Embryonic facial prominence (tissue), 1 donor: ENCODE measurements at regions not wholly inside any gene's neighbourhood (a gene's known extent, or its start where the extent isn't known, plus 50 kb on each side); places are given as distances from the start of the nearest gene placed in this dataset.

Experiments used
- DNase-seq: peaks from one replicate; pipeline ENCODE4 v3.0.0-alpha.2; 2016; ENCODE audit errors: extremely low spot score

DNA sequence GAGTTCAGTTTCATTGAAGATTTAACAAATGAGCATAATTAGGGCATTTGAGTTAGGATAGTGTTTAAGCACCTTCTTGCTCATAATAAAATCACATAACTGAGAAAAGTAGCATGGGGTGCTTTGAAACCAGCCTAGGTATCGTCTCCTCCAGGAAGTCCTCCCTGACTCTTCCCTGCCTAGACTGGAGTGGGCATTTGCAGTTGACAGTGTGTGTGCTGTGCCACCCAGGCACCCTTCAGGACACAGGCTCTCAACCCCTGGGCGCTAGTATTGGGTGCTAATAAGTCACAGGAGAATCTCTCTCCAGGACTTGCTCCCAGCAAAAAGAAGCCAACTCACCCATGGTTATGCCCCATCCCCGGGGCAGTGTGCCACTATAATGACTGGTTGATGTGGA is 584.1 kb downstream of the INSC start:
- DNase-seq = no peak

DNA sequence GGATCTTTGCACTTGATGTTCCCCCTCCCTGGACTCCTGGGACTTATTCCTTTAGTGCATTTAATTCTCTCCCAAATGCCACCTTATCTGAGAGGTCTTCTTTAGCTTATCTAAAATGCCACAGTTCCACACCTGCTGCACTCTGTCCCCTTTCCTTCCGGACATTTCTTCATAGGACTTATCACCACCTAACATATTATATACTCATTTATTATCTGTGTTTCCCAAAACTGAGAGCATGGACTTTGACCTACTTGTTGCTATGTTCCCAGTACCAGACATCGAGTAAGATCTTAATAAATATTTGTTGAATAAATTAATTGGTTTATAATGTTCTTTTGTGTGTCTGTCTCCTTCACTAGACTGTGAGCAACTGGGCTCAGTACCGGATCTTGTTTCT is 585.3 kb downstream of the INSC start:
- DNase-seq = no peak

DNA sequence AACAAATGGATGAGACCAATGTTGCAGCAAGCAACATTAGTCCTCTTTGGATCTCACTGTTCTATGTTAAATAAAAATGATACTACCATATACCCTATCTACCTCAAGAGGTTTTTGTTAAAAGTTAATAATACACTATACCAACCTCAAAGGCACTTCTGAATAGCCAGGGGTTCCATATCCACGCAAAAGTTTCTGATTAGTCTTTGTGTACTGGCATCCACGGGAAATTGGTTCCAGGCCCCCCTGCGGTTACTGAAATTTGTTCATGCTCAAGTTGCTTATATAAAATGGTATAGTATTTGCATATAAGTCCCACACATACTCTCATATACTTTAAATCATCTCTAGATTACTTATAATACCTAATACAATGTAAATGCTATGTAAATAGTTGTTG is 585.7 kb downstream of the INSC start:
- DNase-seq = no peak

DNA sequence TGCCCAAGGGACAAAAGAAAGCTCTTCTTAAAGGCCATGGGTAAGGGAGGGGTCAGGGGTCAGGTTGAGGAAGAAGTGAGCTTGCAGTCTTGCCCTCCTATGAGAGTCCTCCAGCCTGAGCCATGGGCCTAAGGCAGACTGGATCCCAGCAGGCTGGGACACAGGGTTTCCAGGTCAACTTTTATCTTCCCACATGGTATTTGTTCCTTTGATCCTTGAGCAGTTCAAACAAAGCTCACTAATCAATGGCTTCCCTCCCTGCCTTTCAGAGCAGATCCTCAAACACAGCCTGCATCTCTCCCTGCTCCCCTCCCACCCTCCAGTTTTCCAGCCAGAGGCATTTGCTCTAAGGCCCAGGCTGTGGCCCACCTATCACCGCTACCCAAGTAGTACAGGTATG is 589.3 kb downstream of the INSC start:
- DNase-seq = no peak

DNA sequence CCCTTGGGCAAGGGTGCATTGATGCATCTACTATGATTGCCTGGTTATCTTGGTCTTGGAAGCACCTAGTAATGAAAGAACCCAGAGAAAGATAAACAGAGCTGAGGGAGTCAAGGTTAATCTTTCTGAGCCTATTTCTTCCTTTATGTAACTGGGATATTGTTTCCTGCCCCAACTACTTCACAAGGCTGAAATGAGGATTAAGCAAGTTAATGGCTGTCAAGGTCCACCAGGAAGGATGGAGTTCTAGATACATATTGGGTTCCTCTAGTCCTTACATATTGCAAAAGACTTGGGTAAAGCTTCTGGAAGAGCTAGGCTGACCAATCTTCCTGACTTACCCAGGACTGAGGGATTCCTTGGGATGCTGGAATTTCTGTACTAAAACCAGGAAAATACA is 589.8 kb downstream of the INSC start:
- DNase-seq = no peak

DNA sequence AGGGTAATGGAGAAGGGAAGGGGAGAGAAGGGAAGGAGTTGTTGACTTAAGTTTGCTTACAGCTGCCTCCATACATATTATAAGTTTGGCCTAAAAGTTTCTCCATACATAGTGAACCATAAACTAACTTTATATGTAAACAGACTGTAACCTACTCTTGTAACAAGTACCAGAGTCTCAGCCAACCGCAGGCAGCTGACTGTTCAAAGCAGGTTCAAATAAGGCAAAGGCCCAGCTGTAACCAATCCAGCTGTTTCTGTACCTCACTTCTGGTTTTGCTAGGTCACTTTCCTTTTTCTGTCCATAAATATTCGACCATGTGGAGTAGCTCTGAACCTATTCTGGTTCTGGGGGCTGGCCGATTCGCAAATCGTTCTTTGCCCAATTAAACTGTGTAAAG is 591.2 kb downstream of the INSC start:
- DNase-seq = no peak

DNA sequence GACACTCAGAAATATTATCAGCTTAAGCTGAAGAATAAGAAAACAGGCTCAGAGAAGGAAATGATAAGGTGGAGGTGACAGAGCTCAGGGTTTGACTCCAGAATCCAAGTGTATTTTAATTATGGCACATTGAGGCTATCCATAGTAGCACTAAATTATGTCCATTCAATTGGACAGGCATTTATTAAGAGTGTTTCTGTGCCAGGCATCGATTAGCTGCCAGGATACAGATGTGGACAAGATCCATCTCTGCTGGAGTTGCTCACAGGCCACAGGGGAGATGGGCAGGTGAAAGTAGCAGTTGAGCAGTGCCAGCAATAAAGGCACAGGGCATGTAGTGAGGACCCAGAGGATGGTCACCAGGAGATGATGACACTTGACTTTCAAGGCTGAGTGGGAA is 592.5 kb downstream of the INSC start:
- no peak for DNase-seq

DNA sequence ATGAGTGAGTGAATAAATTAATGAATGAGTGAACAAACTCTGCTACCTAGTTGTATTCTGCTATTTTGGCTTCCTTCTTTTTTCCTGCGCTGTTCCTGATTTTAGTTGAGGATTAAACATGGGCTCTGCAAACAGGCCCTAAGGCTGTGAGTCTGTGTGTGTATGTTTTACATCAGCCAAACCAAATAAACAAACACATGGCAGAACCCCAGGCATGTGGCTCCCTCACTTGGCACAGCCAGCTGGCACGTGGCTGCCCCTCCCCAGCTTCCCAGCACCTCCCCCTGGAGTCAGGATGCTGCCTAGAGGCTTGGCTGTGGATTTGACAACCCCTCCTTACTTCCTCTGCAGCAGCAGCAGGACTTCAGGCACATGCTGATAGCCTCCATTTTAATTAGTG is 593.2 kb downstream of the INSC start:
- DNase-seq = peak; percentile 60

DNA sequence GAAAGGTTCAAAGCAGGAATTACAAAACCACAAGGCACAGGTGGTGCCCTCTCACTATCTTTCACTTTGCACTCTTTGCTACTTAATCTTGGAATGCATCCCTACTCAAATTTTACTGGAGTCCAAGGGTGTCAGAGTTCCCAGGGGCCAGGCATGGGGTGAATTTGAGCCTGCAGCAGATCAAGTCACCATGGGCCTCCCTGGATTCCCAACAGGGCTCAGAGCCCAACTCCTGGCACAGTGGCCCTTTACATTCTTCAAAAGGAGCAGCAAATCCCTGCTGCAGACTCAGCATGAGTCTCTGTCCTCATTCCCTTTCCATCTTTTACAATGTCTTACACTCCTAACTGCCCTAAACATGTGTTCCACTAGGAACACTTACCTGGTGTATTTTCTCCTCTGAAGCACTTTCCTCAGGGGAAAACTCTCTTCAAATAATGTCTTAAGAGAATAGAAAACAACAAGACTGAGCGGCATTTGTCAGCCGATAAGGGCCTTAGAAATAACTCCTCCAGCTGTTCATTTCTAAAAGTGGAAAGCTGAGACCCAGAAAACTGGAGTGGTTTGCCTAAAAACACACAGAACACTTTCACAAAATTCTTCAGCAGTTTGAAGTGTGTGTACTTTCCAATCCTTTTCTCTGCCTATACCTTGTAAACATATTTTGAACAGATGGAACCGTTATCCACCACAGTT is 596.0 kb downstream of the INSC start:
- DNase-seq = no peak

DNA sequence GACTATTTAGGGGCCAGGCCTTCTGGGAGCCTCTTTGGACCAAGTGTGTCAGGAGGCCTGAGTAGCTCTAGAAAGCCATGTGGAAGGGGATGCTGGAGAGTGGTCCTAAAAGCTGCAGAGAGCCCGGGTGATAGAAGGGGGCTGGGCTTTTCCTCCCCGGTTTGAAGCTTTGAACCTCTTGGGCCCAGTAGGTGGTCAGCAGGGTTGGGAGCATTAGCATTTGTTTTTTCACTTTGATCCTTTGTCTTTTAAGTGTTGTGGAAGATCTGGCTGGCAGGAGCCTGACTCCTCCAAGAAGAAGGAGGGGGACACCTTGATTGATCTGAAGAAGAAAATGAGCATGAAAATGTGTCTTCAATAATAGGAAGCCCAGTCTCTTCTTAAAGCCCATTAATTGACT is 596.6 kb downstream of the INSC start:
- DNase-seq = no peak

DNA sequence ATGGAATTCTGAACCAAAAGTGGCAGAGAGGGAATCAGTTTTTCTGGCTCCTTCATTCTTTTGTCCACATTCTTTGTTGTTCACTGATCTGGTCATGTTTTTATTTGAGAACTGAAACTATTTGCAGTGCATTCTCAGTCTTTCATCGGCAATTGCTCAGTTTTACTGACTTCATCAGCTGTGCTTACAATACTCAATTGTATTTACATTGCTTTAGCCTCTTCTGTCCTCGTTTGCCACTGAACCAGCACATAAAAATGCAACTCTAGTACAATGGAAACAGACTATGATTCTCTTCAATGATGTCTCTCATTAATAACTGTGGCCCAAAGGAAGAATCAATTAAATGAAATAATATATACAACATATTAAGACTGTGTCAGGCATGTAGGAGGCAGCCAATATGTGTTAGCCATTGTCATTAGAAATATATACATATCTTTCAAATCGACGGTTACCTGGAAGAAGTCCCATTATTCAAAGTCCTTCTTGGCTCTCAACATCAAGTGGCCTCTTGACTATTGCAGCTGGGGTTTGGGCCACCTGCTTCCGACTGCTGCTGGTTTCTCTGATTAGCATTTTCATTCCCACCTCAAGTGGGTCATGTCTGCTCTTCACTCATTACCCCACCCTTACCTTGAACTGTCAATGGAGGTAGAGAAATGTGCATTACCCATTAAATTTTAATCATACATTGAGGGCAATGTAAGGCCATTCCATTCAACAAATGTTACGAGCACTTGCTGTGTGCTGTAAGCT is 600.1 kb downstream of the INSC start:
- no peak for DNase-seq

DNA sequence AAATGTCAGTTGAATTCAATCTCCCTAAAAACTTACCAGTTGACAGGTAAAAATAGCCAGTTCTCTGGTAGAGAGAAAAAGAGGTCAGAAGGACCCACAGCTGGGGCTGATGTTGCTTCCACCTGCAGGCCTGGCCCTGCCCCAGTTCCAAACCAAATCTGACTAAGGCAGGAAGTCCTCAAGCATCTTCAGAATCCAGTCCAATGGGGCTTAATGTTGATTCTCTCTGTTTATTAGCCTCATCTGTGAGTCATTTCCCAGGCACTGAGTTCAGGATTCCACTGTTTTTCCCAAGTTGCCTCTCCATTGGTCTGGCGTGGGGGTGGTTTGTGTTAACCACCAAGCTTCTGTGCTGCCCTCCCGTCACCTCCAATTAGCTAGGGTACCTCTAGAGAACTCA is 601.8 kb downstream of the INSC start:
- DNase-seq = no peak

DNA sequence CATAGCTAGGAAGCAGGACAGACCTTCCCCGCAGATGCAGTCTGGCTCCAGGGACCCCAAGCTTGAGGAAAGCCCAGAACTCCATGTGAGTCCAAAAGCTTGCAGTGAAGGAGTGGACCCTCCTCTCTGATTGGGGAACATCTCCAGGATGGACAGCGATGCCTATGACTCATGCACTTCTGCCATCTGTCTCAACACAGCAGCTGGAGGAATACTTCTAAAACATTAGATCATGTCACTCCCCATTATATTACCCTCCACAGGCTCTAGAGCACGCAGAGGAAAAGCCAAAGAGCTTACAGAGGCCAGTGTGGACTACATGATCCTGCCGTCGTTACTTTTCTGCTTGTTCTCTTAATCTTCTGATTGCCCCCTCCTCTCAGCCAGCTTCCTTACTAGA is 605.7 kb downstream of the INSC start:
- DNase-seq = no peak

DNA sequence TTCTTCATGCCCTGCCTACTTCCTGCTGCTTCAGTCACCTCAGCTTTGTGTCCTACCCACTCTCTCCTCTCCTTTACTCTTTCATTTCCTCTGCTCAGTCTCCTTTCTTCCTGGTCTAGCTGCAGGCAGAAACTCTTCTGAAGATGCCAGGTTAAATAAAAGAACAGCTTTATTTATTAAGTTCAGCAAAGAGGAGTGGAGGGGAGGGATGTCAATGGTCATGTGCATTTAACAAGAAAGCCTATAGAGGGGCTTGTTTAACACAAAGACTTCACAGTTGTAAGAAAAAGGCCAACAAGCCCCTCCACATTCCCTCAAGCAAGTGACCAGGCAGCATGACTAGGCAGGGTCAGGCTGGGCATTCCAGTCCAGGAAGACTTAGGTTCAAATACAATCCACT is 609.2 kb downstream of the INSC start:
- no peak for DNase-seq

DNA sequence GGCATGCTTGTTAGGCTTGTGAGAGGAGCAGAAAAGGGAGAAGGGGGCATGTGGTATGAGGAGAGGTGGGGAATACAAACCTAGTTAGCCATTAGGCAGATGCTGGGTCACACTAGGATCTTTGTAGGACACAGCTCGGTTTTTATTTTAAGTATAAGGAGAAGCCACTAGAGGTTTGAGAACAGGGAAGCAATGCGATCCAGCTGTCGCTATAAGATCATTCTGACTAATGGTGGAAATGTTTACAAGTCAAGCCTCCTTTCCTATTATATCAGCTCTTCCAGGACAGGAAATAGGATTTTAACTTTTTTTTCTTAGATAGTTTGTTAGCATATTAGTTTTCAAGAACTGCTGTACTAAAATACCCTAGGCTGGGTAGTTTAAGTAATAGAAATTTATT is 609.9 kb downstream of the INSC start:
- no peak for DNase-seq

DNA sequence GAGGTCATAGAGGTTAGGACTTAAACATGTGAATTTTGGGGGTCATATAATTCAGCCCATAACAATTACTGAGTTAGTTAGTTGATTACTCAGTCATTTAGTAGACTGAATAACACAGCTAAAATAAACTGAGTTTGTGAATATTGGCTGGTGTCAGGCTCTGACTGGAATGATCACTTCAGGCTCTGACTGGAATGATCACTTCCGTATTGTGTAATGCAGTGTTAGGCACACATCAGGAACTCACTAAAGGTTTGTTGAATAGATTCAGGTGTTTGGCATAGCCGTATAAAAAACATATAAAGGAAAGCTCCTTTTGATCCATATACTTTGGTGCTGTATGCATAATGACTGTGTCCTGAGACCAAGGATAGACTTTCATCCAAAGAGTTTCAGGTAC is 610.5 kb downstream of the INSC start:
- no peak for DNase-seq

DNA sequence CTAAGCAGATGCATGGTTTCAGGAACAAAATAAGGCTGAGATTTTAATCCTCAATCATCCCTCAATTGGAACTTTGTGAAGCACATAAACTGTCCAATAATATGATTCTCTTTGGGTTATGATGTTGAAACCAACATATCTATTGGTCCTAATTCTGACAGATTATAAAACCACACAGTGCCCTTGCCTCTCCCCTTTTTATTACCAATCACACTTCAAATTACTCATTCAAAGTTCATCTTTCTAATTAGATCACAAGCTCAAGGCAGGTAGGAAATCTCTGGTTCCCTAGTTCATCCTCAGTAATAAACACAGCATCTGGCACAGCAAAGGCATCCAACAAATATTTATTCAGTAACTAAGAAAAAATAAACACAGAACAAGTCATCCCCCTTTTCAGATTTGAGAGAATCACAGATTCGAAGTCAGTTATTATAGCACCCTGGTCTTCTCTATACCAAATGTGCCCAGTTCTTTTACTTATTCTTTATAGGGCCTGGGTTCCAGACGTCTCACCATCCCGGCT is 611.6 kb downstream of the INSC start:
- DNase-seq = no peak

DNA sequence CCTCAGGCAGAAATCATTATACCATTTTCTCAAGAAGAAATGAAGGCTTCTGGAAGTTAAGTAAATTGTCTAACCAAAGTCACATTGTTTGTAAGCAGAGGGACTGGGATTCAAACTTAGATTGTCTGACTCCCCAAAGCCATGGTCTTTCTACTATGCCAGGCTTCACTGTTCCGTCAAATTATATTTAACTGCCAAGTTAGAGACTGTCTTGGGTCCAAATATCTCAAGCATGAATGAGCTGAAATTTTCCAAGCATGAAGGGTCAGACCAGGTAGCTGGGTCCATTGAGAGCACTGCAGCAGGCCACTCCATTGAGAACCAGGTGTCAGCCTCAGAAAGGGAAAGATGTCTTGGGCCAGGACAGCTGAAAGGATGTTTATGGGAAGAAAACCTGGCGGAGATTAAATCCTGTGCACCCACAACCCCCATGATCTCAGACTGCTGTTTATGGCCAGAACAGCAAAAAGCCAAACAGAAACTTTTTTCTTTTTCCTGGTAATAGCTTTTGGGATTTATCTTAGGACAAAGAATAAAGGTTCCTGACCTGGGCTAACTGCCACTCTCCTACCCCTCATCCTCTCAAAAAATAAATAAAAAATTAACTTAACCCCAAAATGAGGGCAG is 612.3 kb downstream of the INSC start:
- DNase-seq = no peak

DNA sequence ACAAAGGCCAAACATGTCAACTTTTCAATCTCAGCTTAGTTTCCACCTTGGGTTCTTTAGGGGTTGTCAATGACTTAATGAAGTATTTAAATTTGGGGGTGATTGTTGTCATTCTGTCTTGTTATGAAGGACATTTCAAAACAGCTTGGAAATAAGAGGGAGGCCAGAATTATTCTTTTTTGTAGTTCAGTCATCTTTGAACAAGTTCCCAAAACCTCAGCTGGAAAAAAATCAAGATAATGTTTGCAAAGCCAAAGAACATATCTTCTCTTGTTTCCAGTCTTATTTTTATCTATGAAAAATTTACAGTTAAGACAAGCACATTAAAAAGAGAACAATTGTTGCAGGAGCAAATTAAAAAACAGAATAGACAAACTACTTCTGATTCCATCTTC is 612.8 kb downstream of the INSC start:
- no peak for DNase-seq

DNA sequence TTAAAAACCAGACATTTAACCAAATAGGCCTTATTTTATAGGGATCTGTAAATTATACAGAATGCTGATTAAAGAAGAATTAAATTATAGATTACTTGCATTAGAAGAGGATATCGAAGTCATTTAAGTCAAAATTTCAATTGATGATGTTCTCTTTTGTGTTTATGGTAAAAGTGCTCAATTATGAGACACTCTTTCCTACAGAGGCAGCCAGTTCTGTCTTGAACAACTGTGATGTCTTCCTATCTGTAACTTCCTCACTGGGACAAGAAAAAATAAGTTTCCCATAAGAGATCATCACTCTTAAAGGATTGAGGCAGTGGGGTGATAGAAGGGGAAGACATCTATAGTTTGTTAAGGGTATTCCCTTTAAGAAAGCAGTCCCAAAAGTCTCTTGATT is 613.5 kb downstream of the INSC start:
- no peak for DNase-seq

DNA sequence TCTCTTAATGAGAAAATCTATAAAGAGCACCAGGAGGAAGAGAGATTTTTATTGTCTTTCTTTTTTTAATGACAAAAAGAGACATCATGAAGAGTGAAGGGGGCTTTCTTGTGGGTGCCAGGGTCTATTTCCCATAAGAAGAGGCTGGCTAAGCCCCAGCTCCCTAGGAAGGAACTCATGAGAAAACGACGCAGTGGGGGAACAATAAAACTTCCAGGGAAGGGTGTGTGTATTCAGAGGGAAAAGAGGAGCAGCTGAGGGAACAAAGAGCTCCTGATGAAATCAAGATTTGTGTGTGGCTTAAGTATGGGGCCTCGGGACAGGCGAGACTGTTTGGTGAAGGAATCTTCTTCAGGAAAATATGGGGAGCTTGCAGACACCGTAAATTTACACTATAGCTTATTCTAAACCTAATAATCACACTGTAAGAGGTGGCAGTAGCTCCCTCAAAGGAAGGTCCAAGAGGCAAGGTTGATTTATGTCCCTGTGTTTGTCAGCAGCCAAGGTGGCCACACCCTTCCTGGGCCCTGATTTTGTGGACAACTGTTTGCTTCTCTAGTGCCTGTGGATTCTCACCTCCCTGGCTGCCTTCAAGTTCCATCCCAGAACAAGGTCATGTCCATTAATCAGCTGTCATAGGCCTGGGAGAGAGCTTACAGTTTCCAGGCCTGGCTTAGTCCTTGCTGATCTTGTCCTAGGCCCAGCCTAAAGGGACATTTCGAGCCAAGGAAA is 615.7 kb downstream of the INSC start:
- no peak for DNase-seq

DNA sequence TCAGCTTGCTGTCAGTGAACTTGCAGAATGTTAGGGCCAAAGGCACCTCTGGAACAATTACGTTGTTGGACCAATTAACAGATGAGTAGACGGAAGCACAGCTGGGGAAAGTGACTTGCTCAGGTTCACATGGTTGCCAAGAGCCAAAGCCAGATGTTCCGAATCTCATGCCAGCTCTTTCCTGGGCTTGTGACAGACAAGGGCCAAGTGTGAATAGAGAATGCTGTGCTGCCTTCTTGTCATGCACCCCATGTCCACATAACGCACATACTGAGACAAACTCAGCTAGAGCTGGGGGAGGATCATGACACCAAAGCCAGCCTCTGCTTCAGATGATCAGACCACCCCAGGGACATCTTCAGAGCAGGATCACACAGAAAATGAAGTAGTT is 616.3 kb downstream of the INSC start:
- DNase-seq = no peak
